ENCODE measurements at regions not wholly inside any gene's neighbourhood (a gene's known extent, or its start where the extent isn't known, plus 50 kb on each side); places are given as distances from the start of the nearest gene placed in this dataset.

GRCh38 chr12:24226745-24227350 lies 277.4 kb upstream of the SOX5 start:
- no peak for DNase-seq (ENCODE audit: low read depth in 2 of 2)

GRCh38 chr12:24224401-24224800 lies 274.9 kb upstream of the SOX5 start:
- no peak for DNase-seq (ENCODE audit: low read depth in 2 of 2)

GRCh38 chr12:24223926-24224325 lies 274.5 kb upstream of the SOX5 start:
- no peak for DNase-seq (ENCODE audit: low read depth in 2 of 2)

- no peak for DNase-seq (ENCODE audit: low read depth in 2 of 2)
Measured at GRCh38 chr12:24222968-24223367, 273.5 kb upstream of the SOX5 start.

- DNase-seq (ENCODE audit: low read depth in 2 of 2): no peak
Measured at GRCh38 chr12:24212496-24212895, 263.0 kb upstream of the SOX5 start.

- DNase-seq (ENCODE audit: low read depth in 2 of 2): no peak
Measured at GRCh38 chr12:24206621-24207020, 257.2 kb upstream of the SOX5 start.

DNA sequence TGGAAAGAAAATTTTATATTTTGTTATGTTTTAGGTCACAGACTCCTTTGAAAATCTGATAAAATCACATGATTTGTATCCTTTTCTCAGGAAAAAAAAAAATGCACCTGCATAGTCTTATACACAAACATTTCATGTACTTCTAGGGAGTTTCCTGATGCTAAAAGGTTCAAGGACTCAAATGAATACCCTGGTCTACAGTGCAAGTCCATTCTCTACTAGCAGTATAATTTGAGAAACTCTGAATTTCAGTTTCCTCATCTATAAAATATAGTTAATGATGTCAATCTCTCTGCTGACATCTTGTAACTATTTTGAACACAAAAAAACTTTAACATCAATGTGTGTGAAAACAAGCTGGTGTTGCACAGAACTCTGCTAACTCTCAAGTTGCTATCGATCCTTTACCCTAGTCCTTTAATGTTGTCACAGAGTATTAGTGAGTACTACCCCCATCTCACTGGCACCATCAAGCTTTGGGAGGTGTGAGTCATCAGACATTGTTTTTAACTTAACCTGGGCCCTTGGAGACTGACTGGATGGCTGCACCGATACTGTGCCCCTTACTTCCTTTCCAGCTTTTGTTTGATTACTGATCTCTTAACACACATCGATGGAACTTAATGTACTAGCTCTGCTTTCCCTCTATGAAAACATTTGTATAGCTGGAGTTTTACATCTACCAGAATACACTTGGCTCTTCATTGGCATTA lies 251.9 kb upstream of the SOX5 start:
- no peak for DNase-seq (ENCODE audit: low read depth in 2 of 2)

DNA sequence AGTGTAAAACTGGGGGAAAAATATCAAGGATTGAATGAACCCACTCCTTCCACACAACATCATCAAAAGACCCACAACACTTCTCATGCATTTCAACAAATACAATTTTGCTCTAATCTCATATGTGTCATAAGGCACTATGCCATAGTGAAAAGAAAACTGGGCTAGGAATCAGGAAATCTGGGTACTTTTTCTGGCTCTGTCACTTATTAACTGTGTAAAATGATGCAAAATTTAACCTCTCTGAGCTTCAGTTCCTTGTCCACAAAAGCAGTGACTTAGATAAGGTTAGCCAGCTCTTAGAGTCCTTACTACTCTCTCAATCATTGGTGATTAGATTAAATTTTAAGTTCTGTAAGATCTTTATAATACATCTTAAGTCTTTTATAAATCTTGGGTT lies 250.5 kb upstream of the SOX5 start:
- DNase-seq (ENCODE audit: low read depth in 2 of 2): no peak

DNA sequence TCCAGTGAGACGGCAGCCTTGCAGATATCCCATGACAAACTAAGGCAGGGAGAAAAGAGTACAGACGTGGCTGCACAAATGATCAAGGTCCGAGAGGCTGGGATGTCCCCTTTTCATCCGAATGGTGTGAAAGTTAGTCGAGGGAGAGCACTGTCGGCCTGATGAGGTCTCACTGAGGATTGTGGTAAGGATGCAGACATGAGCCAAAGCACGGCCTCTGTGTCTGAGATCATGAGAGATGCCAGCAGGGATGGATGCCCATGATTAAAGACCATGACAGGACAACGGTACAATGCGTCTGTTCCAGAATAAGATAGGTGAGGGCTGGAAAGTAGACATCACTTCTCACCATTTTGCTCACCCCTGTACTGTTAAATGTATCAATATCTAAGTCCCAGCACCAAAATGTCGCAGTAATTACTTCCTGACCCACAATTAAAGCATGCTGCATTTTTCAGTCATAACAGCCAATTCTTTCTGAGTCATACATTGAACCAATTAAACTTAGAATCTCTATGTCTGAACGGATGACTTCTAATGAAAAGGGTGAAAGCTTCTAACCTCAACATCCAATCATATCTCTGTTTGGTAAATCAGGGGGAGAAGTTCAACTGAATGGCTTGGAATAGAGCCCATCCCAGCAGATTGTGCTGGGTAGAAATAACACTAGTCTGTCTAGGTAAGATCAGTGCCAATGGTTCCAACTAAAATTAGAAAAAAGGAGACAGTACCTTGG lies 249.6 kb upstream of the SOX5 start:
- DNase-seq (ENCODE audit: low read depth in 2 of 2): no peak

- DNase-seq (ENCODE audit: low read depth in 2 of 2): no peak
Measured at GRCh38 chr12:24198070-24198469, 248.6 kb upstream of the SOX5 start.

GRCh38 chr12:24197532-24197931 lies 248.1 kb upstream of the SOX5 start:
- DNase-seq (ENCODE audit: low read depth in 2 of 2): no peak

- DNase-seq (ENCODE audit: low read depth in 2 of 2): no peak
Measured at GRCh38 chr12:24195063-24195462, 245.6 kb upstream of the SOX5 start.

GRCh38 chr12:24191117-24191516 lies 241.6 kb upstream of the SOX5 start:
- DNase-seq (ENCODE audit: low read depth in 2 of 2): no peak

DNA sequence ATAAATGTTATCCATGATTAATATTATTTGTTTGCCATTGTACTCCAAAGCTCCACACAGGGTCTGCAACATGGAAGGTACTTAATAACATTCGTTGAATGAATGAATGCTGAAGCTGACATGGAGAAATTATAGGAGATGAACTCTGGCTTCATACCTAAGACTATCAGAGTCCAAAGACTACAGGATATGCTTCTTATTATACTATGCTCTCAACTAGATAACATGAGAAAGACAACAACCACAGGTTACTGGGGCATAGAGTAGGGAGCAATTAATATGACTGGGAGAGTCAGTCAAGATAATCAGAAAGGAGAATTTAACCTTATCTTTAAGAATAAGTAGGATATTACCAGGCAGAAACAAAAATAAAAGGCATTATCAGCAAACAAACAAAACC lies 236.3 kb upstream of the SOX5 start:
- DNase-seq (ENCODE audit: low read depth in 2 of 2): no peak

GRCh38 chr12:24177889-24178288 lies 228.4 kb upstream of the SOX5 start:
- DNase-seq (ENCODE audit: low read depth in 2 of 2): no peak

DNA sequence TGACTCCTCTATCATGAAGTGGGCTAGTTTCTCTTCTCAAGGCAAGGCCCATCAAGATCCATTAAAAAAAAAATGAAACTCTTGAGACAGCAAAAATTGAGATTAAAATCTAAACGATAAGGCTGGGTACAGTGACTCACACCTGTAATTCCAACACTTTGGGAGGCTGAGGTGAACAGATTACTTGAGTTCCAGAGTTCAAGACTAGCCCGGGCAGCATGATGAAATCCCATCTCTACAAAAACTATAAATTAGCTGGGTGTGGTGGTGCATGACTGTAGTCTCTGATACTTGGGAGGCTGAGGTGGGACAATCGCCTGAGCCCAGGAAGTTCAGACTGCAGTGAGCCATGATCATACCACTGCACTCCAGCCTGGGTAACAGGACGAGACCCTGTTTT lies 226.5 kb upstream of the SOX5 start:
- DNase-seq (ENCODE audit: low read depth in 2 of 2): no peak

DNA sequence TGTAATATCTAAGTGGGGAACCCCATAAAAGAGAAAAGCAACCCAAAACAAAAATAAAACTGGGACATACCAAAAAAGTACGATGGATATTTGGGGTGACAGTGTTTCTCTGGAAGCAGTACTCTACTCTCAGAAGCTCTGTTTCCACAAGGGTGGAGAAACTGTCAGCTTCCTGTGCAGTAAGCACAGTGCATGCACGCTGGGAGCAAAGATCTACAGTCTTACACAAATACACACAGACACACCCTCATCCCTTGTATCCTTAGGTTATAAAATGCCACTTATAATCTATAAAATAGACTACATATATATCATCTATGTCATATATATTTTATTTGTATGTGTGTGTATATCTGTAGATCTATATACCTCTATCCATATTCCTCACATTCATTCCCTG lies 225.8 kb upstream of the SOX5 start:
- DNase-seq (ENCODE audit: low read depth in 2 of 2): no peak

DNA sequence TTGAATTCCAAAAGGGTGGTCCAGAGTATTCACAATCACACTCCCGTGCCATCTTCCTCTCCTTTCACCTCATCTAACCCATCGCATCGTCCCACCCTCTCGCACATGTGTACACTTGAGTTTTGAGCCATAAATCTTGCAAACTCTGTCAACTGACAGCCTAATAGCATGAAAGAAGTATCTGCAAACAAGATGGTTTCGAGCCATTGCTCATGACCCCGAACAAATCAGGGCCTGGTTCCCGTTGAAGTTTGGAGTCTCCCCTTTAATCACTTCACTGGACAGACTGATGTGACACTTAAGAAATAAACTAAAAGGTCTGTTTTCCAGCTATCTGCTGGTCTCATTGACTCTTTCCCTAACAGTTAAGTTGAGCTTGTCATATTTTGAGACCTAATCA lies 223.6 kb upstream of the SOX5 start:
- no peak for DNase-seq (ENCODE audit: low read depth in 2 of 2)

DNA sequence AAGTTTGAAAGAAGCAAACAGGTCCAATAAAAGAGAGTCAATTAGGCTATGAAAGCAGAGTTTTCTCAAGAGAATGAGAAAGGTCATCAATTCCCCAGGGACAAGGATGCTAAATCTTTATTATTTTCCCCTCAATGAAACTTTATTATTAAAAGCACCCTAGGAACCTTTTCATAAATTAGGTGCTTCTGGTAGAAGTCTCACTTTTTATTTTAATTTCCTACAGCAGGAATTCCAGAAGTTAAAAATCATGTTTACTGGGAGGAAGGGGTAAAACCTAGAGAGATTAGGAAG lies 223.2 kb upstream of the SOX5 start:
- no peak for DNase-seq (ENCODE audit: low read depth in 2 of 2)

- no peak for DNase-seq (ENCODE audit: low read depth in 2 of 2)
Measured at GRCh38 chr12:24172031-24172772, 222.7 kb upstream of the SOX5 start.

DNA sequence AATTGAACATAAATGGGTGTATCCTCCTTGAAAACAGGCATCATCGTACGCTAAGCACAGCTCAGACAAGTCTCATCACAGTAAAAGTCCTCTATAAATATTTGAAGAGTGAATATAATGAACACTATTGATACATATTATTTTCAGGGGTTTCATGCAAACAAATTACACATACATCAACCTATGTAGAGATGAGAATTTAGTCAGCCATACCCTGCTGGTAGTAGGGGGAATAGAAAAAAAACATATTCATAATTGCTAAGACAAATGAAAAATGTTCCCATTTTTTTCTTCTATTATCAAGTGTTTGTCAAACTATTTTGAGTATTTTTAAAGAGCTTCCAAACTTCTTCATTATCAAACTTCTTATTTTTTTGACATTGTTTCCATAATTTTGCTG lies 205.6 kb upstream of the SOX5 start:
- DNase-seq (ENCODE audit: low read depth in 2 of 2): no peak

DNA sequence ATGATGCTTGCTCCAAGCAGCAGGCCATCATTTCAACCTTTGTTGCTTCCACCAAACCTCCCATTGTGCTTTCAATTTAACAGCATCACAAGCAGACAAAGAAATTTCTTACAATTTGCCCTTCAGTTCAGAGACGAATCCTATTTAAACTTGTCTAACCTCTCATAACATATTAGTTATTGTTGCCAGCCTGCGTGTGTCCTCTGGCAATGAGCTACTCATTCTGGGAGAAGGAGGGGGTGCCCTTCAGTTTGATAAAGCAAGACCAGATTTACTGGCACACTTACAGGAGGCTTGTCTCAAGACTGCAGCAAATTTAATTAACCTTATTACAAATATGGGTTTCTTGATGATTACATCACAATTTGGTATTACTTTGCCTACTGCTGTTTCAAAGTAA lies 203.6 kb upstream of the SOX5 start:
- DNase-seq (ENCODE audit: low read depth in 2 of 2): no peak

GRCh38 chr12:24152270-24152669 lies 202.8 kb upstream of the SOX5 start:
- DNase-seq (ENCODE audit: low read depth in 2 of 2): no peak

Data from stimulated activated CD4-positive, alpha-beta T cell treated with anti-CD3 and anti-CD28 coated beads, Interleukin-12 subunit alpha, Interleukin-12 subunit beta, amount 100 ng/mL, for 24 hours (primary cell).